HG02763 (cell line): ENCODE measurements at regions not wholly inside any gene's neighbourhood (a gene's known extent, or its start where the extent isn't known, plus 50 kb on each side); places are given as distances from the start of the nearest gene placed in this dataset.

ENCODE experiments used
- ATAC-seq: cut with Tn5 transposase; IDR thresholded peaks from one replicate; pipeline ENCODE4 v1.9.1; 2021; ENCODE audit warnings: mild to moderate bottlenecking, moderate library complexity; ENCODE audit not compliant: unreplicated experiment

- ATAC-seq = no peak
Measured at GRCh38 chr20:10951216-10951615, 277.4 kb upstream of the JAG1 start.

- ATAC-seq = no peak
Measured at GRCh38 chr20:10951904-10952303, 278.1 kb upstream of the JAG1 start.

GRCh38 chr20:10953437-10953836 lies 279.6 kb upstream of the JAG1 start:
- no peak for ATAC-seq

GRCh38 chr20:10954137-10954840 lies 280.5 kb upstream of the JAG1 start:
- no peak for ATAC-seq

- ATAC-seq = no peak
Measured at GRCh38 chr20:10954908-10955580, 281.2 kb upstream of the JAG1 start.

GRCh38 chr20:10958279-10958678 lies 284.5 kb upstream of the JAG1 start:
- ATAC-seq = no peak

- no peak for ATAC-seq
Measured at GRCh38 chr20:10960416-10960815, 286.6 kb upstream of the JAG1 start.

GRCh38 chr20:10961651-10962288 lies 288.0 kb upstream of the JAG1 start:
- ATAC-seq = no peak

- ATAC-seq = no peak
Measured at GRCh38 chr20:10962937-10963336, 289.1 kb upstream of the JAG1 start.

- no peak for ATAC-seq
Measured at GRCh38 chr20:10963717-10964266, 290.0 kb upstream of the JAG1 start.

GRCh38 chr20:10965936-10966470 lies 292.2 kb upstream of the JAG1 start:
- no peak for ATAC-seq

- no peak for ATAC-seq
Measured at GRCh38 chr20:10970109-10970508, 296.3 kb upstream of the JAG1 start.

- ATAC-seq = no peak
Measured at GRCh38 chr20:10971096-10971495, 297.3 kb upstream of the JAG1 start.

- ATAC-seq = no peak
Measured at GRCh38 chr20:10972219-10972860, 298.5 kb upstream of the JAG1 start.

GRCh38 chr20:10976051-10976450 lies 302.3 kb upstream of the JAG1 start:
- ATAC-seq = no peak

- ATAC-seq = no peak
Measured at GRCh38 chr20:10978019-10978702, 304.4 kb upstream of the JAG1 start.

GRCh38 chr20:10978713-10979112 lies 304.9 kb upstream of the JAG1 start:
- no peak for ATAC-seq

- ATAC-seq = no peak
Measured at GRCh38 chr20:10982692-10983091, 308.9 kb upstream of the JAG1 start.

- ATAC-seq = no peak
Measured at GRCh38 chr20:10984294-10984693, 310.5 kb upstream of the JAG1 start.

GRCh38 chr20:10984913-10985312 lies 311.1 kb upstream of the JAG1 start:
- no peak for ATAC-seq

GRCh38 chr20:10985536-10985935 lies 311.7 kb upstream of the JAG1 start:
- no peak for ATAC-seq
